ENCODE measurements at regions not wholly inside any gene's neighbourhood (a gene's known extent, or its start where the extent isn't known, plus 50 kb on each side); places are given as distances from the start of the nearest gene placed in this dataset.
"Not testable (repeated sequence)": the region's sequence is repeated elsewhere in the genome, so short reads cannot be mapped to it uniquely, and the experiment has no call there.

- no peak for DNase-seq
Measured at GRCh38 chr2:122523981-122524380, 768.5 kb downstream of the TSN start.

- no peak for DNase-seq
Measured at GRCh38 chr2:122525336-122525735, 769.9 kb downstream of the TSN start.

- DNase-seq: no peak
Measured at GRCh38 chr2:122528061-122528460, 772.6 kb downstream of the TSN start.

GRCh38 chr2:122528958-122529705 is 773.7 kb downstream of the TSN start:
- no peak for DNase-seq

GRCh38 chr2:122530814-122531213 is 775.4 kb downstream of the TSN start:
- no peak for DNase-seq

- DNase-seq: no peak
Measured at GRCh38 chr2:122531290-122532071, 776.0 kb downstream of the TSN start.

GRCh38 chr2:122532072-122532344 is 776.6 kb downstream of the TSN start:
- no peak for DNase-seq

- no peak for DNase-seq
Measured at GRCh38 chr2:122532481-122532880, 777.0 kb downstream of the TSN start.

- peak; percentile 37 for DNase-seq
Measured at GRCh38 chr2:122535960-122536505, 780.6 kb downstream of the TSN start.

GRCh38 chr2:122539311-122539710 is 783.9 kb downstream of the TSN start:
- DNase-seq: no peak

- no peak for DNase-seq
Measured at GRCh38 chr2:122539920-122540319, 784.5 kb downstream of the TSN start.

GRCh38 chr2:122542236-122542635 is 786.8 kb downstream of the TSN start:
- DNase-seq: no peak

- DNase-seq: no peak
Measured at GRCh38 chr2:122542646-122543045, 787.2 kb downstream of the TSN start.

GRCh38 chr2:122543815-122544214 is 788.4 kb downstream of the TSN start:
- no peak for DNase-seq

- DNase-seq: no peak
Measured at GRCh38 chr2:122545821-122546220, 790.4 kb downstream of the TSN start.

GRCh38 chr2:122562775-122563174 is 807.3 kb downstream of the TSN start:
- DNase-seq: no peak

- no peak for DNase-seq
Measured at GRCh38 chr2:122563781-122564180, 808.3 kb downstream of the TSN start.

- DNase-seq: no peak
Measured at GRCh38 chr2:122564843-122565242, 809.4 kb downstream of the TSN start.

GRCh38 chr2:122565364-122565763 is 809.9 kb downstream of the TSN start:
- DNase-seq: peak; percentile 51

GRCh38 chr2:122570641-122571040 is 815.2 kb downstream of the TSN start:
- DNase-seq: no peak

- not testable (repeated sequence) for DNase-seq
Measured at GRCh38 chr2:122571471-122571870, 816.0 kb downstream of the TSN start.

GRCh38 chr2:122575076-122575475 is 819.6 kb downstream of the TSN start:
- DNase-seq: no peak

GRCh38 chr2:122583159-122583917 is 827.9 kb downstream of the TSN start:
- no peak for DNase-seq

GRCh38 chr2:122590524-122590923 is 835.1 kb downstream of the TSN start:
- no peak for DNase-seq

Measured in NCI-H1436 (cell line).